ENCODE measurements at regions not wholly inside any gene's neighbourhood (a gene's known extent, or its start where the extent isn't known, plus 50 kb on each side); places are given as distances from the start of the nearest gene placed in this dataset.

DNA sequence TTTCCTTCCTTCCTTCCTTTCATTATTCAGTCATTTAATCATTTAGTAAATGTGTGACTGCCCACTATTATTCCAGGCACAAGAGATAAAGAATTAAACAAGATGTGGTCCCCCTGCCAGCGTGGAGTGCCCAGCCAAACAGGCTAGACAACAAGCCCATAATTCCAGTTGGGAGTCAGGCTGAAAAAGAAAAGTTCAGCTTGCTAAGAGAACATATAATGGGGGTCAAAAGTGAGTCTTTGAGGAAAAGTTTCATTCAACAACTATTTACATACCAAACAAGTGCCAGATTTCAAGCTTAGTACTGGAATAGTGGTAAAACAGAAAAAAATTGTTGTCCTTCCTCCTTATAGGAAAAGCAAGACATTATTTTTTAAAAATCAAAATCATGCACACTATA is 523.7 kb downstream of the TAFA4 start:
- TF ChIP-seq, protein P1, sequence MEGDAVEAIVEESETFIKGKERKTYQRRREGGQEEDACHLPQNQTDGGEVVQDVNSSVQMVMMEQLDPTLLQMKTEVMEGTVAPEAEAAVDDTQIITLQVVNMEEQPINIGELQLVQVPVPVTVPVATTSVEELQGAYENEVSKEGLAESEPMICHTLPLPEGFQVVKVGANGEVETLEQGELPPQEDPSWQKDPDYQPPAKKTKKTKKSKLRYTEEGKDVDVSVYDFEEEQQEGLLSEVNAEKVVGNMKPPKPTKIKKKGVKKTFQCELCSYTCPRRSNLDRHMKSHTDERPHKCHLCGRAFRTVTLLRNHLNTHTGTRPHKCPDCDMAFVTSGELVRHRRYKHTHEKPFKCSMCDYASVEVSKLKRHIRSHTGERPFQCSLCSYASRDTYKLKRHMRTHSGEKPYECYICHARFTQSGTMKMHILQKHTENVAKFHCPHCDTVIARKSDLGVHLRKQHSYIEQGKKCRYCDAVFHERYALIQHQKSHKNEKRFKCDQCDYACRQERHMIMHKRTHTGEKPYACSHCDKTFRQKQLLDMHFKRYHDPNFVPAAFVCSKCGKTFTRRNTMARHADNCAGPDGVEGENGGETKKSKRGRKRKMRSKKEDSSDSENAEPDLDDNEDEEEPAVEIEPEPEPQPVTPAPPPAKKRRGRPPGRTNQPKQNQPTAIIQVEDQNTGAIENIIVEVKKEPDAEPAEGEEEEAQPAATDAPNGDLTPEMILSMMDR (IDR thresholded peaks at IDR 0.05): no peak
- no peak for TF ChIP-seq POLR2A (IDR thresholded peaks at IDR 0.05)

All from Peyer's patch (tissue), 4 donors.